OCI-LY3 (cell line): ENCODE measurements at regions not wholly inside any gene's neighbourhood (a gene's known extent, or its start where the extent isn't known, plus 50 kb on each side); places are given as distances from the start of the nearest gene placed in this dataset.

Experiments used
- H2AFZ ChIP-seq: fragments of 200-600, 300-600 bp; shearing (Covaris generic); 2 replicates; pipeline ENCODE4 v1.6.0; 2014; ENCODE audit warnings: antibody characterized with exemption, low read depth, low read length
- H3K27ac ChIP-seq: fragments of 200-600, 300-600 bp; sonication (generic); 2 replicates; pipeline ENCODE4 v1.5.1; 2014; ENCODE audit warnings: mild to moderate bottlenecking, low read length, moderate library complexity, mixed read lengths
- H3K27me3 ChIP-seq: fragments of 200-600, 300-600 bp; sonication (generic); 2 replicates; pipeline ENCODE4 v1.6.1; 2014; ENCODE audit warnings: low read depth, low read length, mixed read lengths
- H3K36me3 ChIP-seq: fragments of 200-600, 300-600 bp; sonication (generic); replicated peaks from 2 replicates; pipeline ENCODE3; 2014; ENCODE audit warnings: low read depth, low read length, mixed read lengths
- H3K4me1 ChIP-seq: fragments of 300-600, 200-600 bp; sonication (generic); 2 replicates; pipeline ENCODE4 v1.6.1; 2014; ENCODE audit warnings: low read length, mixed read lengths
- H3K4me2 ChIP-seq: fragments of 200-600, 300-600 bp; sonication (generic); 2 replicates; pipeline ENCODE4 v1.6.1; 2014; ENCODE audit warnings: low read length, mixed read lengths
- H3K4me3 ChIP-seq: fragments of 300-600, 200-600 bp; sonication (generic); 2 replicates; pipeline ENCODE4 v1.5.1; 2014; ENCODE audit warnings: antibody characterized with exemption, mild to moderate bottlenecking, low read length, moderate library complexity
- H3K79me2 ChIP-seq: fragments of 300-600, 200-600 bp; shearing (Covaris generic); 2 replicates; pipeline ENCODE4 v1.6.1; 2014; ENCODE audit warnings: mild to moderate bottlenecking, low read length, mixed read lengths
- H3K9ac ChIP-seq: fragments of 300-600, 200-600 bp; shearing (Covaris generic); 2 replicates; pipeline ENCODE4 v1.6.0; 2014; ENCODE audit warnings: mild to moderate bottlenecking, low read length, moderate library complexity
- H3K9me3 ChIP-seq: fragments of 200-600, 300-600 bp; shearing (Covaris generic); 2 replicates; pipeline ENCODE4 v1.6.1; 2014; ENCODE audit warnings: low read length, mixed read lengths; ENCODE audit not compliant: insufficient read depth
- H4K20me1 ChIP-seq: fragments of 200-600, 300-600 bp; sonication (generic); 2 replicates; pipeline ENCODE4 v1.6.1; 2016; ENCODE audit warnings: low read length, mixed read lengths; ENCODE audit not compliant: insufficient read depth
- CTCF ChIP-seq: fragments of 200-600, 300-600 bp; sonication (generic); IDR thresholded peaks from 2 replicates; pipeline ENCODE4 v1.5.1; 2014; ENCODE audit warnings: antibody characterized with exemption, low read length, low read depth
- EZH2phosphoT487 ChIP-seq: fragments of 200-600 bp; shearing (Covaris generic); IDR thresholded peaks from 2 replicates; pipeline ENCODE4 v1.6.1; 2018; ENCODE audit warnings: antibody characterized with exemption, mixed run types, low read depth

- Histone ChIP-seq H3K27me3 (no peaks in the 10 kb centered on the region), H3K79me2 (no peaks in the 10 kb centered on the region), H2AFZ (no peak overlapping the region), H3K4me3 (no peak overlapping the region), H3K4me2 (no peak overlapping the region), H3K9me3 (no peaks in the 10 kb centered on the region), H3K4me1 (no peaks in the 10 kb centered on the region), H4K20me1 (no peaks in the 10 kb centered on the region), H3K9ac (no peak overlapping the region), H3K36me3 (no peaks in the 10 kb centered on the region), H3K27ac (no peak overlapping the region)
- no peak for TF ChIP-seq EZH2phosphoT487
- no peak for TF ChIP-seq CTCF
Observed at GRCh38 chr11:8766043-8766987, 83.7 kb downstream of the RPL27A start.

- no peak overlapping the region for H3K4me3 ChIP-seq
- no peaks in the 10 kb centered on the region for H3K27me3 ChIP-seq
- TF ChIP-seq EZH2phosphoT487 (no peak), CTCF (no peak)
- H3K9ac ChIP-seq, result no peak overlapping the region
- no peaks in the 10 kb centered on the region for H4K20me1 ChIP-seq
- no peak overlapping the region for H3K27ac ChIP-seq
- H3K4me2 ChIP-seq, result no peak overlapping the region
- H3K79me2 ChIP-seq, result no peaks in the 10 kb centered on the region
- H3K9me3 ChIP-seq, result no peaks in the 10 kb centered on the region
- H3K36me3 ChIP-seq, result no peaks in the 10 kb centered on the region
- H3K4me1 ChIP-seq, result no peaks in the 10 kb centered on the region
- H2AFZ ChIP-seq, result no peak overlapping the region
Observed at GRCh38 chr11:8766988-8767374, 84.4 kb downstream of the RPL27A start.

GRCh38 chr11:8767466-8768142, 85.0 kb downstream of the RPL27A start:
- Histone ChIP-seq H3K4me2 (no peak overlapping the region), H4K20me1 (no peaks in the 10 kb centered on the region), H3K9me3 (no peaks in the 10 kb centered on the region), H3K9ac (no peak overlapping the region), H3K4me3 (no peak overlapping the region), H3K36me3 (no peaks in the 10 kb centered on the region), H2AFZ (no peak overlapping the region), H3K27me3 (no peaks in the 10 kb centered on the region), H3K27ac (no peak overlapping the region), H3K4me1 (no peaks in the 10 kb centered on the region), H3K79me2 (no peaks in the 10 kb centered on the region)
- no peak for TF ChIP-seq CTCF
- no peak for TF ChIP-seq EZH2phosphoT487

GRCh38 chr11:8768625-8769333, 86.2 kb downstream of the RPL27A start:
- Histone ChIP-seq H2AFZ (no peak overlapping the region), H3K4me3 (no peak overlapping the region), H3K4me2 (no peak overlapping the region), H4K20me1 (no peaks in the 10 kb centered on the region), H3K79me2 (no peaks in the 10 kb centered on the region), H3K9me3 (no peaks in the 10 kb centered on the region), H3K27me3 (no peaks in the 10 kb centered on the region), H3K9ac (no peak overlapping the region), H3K27ac (no peak overlapping the region), H3K36me3 (no peaks in the 10 kb centered on the region), H3K4me1 (peaks cover 2% of the 10 kb centered on the region)
- TF ChIP-seq EZH2phosphoT487 (no peak), CTCF (no peak)
